GM18868 (cell line): ENCODE measurements at regions not wholly inside any gene's neighbourhood (a gene's known extent, or its start where the extent isn't known, plus 50 kb on each side); places are given as distances from the start of the nearest gene placed in this dataset.
"Not testable (repeated sequence)": the region's sequence is repeated elsewhere in the genome, so short reads cannot be mapped to it uniquely, and the experiment has no call there.

Source experiments
- ATAC-seq: cut with Tn5 transposase; IDR thresholded peaks from one replicate; pipeline ENCODE4 v1.9.1; 2021; ENCODE audit warnings: mild to moderate bottlenecking, moderate library complexity; ENCODE audit not compliant: unreplicated experiment

DNA sequence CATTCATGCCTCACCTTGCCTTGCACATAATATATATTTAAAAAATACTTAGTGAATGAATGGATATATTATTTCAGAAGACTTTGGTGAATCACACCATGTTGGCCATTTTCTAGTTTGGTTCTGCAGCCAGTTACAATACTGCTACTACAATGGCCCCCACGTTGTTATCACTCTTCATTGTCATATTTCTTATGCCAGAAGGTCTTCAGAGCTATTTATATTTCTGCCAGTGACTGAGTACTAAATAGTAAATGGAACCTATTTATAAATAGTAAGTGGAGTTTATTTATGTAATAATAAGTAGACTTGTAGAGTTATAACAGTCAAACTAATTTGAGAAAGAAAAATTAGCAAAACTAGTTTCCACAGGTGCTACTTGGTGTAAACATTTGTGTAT lies 516.6 kb upstream of the SYT4 start:
- ATAC-seq, result no peak

DNA sequence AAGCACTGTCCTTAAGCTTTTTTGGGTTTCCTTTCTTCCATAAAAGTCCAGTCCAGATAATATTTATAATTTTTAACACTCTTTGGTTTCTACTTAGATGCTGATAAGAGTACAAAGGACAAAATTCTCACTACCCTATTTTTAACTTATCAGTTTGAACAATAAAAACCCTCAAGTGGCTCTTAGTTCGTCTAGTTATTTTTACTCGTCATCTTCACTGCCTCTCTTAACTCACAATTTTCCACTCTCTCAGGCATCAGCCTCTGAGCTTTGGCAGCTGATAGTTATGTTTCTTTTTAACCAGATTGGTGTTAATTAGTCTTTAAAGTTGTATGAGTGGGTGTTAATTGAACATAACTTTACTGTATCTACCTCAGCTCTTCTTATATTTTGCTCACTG lies 517.1 kb upstream of the SYT4 start:
- no peak for ATAC-seq

DNA sequence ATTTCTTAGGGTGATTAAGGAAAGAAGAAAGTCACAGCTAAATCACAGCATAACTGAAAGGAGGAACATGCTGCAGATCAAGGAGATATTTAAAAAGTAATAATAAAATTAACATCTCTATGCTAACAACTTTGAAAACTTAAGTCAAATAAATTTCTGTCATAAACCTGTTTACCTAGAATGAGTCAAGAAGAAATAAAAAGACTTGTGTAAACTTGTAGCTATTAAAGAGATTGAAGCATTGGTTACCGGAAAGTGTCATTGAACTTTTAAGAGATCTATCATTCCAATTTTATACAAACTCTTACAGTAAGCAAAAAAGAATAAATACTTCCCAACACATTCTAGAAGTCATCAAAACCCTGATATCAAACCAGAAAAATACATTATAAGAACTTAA lies 520.1 kb upstream of the SYT4 start:
- no peak for ATAC-seq

DNA sequence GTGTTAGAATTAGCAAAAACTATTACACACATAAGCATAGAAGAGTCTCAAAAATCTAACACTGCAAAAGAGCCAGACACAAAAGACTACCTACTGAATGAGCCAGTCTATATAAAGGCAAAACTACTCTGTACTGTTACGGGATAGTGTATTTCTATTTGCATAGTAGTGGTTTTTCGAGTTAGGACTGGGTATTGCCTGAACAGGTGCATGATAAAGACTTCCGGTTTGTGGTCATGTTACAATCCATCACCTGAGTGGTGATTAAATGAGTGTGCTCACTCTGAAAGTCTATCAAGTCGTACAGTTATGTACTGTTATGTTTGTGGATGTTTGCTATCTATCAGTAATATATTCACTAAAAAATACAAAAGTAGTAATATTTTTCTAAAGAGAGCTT lies 523.3 kb upstream of the SYT4 start:
- ATAC-seq, result peak; percentile 56

DNA sequence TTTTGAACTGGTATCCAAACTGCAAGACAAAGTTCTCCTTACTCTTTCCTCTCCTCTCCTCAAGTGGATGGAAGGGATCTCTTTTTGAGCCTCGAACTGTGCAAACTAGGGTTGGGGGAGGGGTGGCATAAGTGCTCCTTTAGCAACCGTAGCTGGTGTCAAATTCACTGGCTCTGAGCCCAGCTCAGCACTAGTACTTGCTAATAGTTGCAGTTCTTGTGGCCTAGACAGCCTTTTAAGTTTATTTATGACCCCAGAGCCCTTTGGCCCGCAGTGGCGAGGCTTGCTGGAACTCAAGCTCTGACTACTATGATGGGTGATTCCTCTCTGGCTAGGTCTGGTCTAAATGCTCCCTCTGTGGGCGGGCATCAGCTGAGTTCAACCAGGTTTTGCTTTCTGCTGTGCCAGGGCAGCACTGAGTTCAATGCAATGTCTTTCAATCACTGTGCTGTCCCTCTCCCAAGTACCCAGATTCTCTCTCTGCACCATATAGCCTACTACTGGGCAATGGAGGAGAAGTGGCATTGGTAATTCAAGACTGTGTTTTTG lies 528.4 kb upstream of the SYT4 start:
- ATAC-seq, result no peak

DNA sequence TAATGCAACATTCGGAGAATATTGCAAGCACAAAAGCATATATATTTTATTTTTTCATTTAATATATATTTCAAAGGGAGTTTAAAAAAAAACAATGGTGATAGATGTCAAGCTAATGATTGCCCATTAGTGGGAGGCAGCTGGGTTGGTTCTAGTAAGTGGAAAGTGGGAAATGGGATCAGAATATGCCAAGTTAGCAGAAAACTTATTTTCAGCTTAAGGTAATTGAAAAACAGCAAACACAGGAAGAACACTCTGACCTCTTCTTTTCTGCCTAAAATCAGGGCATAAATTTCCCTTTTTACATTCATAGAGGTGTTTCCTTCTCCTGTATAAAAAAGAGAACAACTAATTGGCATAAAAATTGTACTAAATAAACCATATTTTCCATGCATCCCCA lies 535.3 kb upstream of the SYT4 start:
- ATAC-seq, result no peak

DNA sequence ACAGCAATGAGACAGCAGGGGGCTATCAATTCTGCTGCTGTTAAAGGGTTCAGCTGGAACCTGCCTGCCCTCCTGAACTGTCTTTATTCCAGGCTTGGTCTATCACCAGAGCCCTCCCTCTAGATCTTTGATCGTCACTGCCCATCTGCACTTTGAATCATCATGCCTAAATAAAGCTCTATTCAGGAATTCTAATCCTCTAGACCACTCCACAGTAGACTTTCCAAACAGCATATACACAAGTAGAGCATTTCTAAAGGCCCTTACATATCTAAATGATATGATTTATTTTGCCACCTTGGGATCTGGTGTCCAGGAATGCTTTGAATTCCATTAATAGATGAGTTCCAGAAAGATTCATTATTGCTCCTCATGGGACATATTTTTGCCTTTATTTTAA lies 542.1 kb upstream of the SYT4 start:
- ATAC-seq, result no peak

DNA sequence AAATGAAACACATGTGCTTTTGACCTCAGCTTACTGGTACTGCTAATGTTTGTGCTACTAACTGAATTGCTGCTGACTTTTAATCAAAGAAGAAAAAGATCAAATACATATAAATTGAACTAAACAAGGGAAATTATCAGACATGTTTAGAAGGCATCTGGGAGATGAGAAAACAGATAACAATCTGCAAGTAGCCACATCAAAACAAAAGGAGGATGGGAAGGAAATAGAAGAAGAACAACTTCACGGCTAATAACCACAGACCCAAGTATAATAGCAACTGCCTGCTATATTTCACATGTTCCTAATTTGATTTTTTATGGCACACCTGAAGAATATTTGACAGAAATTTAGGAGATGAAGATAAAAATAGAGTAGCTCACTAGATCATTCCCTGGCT lies 542.6 kb upstream of the SYT4 start:
- no peak for ATAC-seq

DNA sequence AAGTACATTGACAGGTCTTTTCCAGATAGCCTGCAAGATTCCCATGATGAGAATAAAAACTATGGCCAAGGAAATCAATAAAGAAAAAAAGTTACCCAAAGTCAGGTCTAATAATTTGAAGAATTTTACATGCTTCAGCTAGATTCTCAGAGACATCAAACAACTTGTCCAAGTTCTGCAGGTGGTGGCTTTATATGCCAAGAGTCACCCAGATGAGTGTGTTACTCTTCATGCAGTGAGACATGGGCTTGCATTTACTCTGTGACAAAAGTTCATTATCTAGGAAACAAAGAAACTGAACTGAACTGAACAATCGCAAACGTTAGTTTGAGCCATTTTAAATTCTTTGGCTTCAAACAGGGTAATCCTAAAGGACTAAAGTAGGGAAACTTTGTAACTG lies 548.5 kb upstream of the SYT4 start:
- ATAC-seq, result no peak

DNA sequence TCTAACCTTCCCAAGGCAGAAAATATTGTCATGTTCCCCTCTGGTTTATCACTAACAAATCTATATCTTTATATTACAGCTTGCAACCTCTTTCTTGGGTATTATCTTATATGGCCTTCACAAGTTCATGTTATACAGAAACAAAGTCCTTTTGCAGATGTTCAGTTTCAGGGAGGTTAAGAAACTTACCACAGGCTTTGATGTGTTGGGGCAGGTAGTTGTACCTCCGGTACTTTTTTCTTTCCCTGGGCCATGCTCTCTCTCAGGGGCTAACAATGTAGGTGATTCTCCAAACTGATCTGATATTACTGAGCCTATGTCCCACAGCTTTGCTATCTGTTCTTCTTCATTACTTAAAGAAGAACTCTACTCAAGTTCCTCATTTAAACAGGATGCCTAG lies 548.9 kb upstream of the SYT4 start:
- no peak for ATAC-seq

DNA sequence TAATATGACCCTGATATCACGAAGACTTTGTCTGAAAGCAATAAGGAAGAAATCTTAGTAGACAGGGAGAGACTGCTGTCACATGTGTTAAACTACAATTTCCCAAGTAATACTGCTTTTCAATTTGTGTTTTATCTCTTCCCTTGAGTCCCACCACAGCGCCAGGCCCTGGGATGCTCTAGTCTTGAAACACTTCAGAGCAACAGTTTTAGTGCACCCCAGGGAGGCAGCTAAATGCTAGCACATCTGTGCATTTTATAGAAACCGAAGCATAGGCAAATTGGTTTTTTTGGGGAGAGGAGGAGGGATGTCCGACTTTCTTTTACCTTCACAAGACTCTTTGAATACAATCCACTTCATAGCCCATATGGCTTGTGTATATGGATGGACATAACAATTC lies 550.0 kb upstream of the SYT4 start:
- ATAC-seq, result no peak

DNA sequence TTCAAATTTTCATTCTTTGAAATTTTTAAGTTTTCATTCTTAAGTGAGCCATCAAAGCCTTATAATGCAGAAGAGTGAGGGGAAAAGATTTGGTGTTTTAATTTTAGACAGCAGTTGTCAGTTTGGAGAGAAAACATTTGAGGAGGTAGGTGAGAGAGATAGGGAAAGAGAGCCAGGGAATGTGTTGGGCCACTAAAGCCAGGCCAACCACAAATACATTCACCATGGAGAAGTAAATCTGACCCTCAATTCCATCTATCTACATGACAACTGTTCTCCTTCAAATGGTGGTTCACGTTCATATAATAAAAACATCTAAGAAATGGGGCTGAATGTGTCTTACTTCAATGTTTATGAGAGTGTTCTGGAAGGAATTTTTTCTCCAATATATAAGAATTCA lies 553.0 kb upstream of the SYT4 start:
- ATAC-seq, result no peak

DNA sequence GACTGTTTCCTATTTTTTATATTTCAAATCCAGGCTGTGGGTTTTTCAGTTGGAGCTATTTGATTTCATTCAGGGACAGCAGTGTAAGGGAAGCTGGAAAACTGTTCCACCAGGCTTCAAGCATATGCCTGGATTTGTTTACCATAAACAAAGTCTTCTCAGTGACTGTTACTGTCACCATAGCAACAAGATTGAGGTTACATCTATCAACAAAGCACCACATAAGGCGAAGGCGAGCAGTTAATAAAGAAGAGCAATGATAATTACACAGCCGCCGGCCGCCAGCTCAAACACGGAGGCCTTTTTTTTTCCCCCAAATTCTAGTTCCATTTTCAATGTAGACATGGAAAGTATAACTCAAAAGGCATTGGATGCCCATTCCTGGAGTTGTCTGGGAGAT lies 553.7 kb upstream of the SYT4 start:
- no peak for ATAC-seq

DNA sequence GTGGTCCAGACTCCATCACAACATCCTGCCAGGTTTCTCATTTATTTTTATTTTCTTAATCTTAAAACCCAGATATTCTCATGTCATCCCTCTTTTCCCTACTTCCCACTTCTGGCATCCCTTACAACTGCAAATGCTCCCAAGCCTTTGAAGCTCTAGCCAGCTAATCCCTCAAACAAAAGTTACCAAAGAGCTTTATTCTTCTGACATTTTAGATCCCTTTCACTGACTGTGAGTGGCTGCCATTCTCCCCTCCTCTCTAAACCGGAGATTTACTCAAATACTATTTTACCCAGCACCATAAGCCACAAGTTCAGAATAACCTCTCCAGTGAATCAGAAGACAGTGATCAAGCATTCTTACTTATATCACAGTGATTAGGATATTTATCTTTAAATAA lies 569.0 kb upstream of the SYT4 start:
- ATAC-seq, result no peak

DNA sequence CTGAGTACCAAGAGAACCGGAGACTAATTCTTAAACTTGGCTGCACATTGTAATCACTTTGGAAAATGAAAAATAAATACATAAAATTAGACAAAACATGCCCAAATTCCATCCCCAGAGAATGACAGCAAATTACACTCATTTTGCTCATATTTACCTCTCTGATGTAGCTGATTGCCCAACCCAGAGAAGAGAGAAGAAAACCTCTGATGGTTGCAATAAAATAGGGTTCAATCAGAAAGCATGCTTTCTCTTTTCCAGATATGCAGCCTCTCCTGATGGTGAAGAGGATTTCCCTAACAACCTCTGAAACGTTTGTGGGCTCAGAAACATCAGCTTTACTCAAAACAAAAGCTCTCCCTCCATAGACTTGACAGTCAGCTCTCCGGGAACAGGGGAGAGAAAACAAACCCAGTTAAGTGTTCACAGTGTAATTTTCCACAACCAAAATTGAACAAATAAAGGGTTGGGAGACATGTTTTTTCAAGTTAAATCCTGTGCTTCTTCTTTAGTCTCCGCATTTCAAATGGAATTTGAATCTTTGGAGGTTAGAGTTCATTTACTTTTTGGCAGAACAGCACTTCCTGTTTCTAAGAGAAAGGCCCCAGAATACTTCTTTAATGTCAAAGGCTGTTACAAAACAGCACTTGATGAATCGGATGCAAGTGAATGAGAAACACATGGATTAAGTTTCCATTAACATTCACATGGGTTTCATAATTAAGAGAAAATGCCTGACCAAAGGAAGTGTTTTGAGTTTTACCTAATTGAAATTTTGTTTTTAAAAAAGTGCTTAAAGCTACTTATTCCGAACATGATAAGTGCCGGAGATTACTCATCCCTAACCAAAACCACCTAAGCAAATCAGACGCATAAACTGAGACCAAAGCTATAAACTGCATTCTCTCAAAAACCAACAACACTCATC lies 570.1 kb upstream of the SYT4 start:
- ATAC-seq, result no peak

DNA sequence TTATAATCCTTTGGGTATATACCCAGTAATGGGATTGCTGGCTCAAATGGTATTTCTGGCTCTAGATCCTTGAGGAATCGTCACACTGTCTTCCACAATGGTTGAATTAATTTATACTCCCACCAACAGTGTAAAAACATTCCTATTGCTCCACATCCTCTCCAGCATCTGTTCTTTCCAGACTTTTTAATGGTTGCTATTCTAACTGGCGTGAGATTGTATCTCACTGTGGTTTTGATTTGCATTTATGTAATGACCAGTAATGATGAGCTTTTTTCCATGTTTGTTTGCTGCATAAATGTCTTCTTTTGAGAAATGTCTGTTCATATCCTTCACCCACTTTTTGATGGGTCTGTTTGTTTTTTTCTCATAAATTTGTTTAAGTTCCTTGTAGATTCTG lies 572.5 kb upstream of the SYT4 start:
- not testable (repeated sequence) for ATAC-seq

DNA sequence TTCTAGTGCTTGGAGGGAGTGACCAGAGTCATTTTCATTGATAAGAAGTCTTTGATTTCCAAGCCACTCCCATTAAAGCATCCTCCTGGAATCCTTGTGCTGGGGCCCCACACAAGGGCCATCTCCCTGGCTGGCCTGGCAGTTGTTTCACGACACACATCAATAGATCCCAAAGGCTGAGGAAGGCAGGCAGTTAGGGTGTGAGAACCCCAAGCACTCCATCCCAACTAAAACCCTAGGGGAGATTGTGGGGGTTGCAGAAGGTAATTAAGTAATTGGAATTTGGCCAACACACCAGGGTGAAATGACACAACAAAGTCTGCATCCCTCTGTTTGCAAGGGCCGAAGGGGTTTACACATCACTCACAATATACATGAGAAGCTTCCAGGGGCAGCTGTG lies 578.1 kb upstream of the SYT4 start:
- ATAC-seq, result no peak

DNA sequence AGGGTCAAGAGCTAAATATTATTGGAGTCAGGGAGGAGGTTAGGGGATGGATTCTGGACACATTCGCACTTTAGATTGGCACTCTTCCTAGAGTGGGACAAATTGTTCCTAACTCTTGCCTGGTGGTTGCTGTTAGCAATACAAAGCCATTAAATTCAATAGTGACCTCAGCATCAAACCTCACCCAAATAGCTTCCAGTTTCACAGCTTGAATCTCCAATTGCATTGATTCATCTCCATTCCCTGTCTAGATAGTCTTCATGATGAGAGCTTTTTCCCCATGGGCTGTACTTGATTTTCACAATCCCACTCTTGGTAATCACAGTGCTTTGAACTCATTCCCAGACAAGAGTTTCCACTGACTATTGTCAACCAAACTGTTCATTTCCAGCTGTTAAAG lies 585.9 kb upstream of the SYT4 start:
- no peak for ATAC-seq

DNA sequence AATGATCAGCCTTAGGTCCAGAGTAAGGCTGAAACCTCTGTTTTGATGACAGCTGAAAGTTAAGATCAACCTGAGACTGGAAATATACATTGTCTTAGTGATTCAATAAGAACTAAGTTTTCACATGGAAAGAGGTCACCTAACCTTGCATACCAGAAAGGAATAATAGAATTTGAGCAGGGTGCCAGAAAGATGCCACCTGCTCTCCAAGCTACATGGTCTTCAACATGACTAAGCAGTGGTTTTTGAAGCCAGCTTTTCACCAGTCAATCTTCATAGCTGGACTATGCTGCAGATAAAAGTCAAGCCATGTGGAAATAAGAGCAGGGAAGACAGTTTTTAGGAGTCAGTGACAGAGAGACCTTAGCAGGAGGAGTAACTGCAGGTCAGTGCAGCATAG lies 589.4 kb upstream of the SYT4 start:
- no peak for ATAC-seq

DNA sequence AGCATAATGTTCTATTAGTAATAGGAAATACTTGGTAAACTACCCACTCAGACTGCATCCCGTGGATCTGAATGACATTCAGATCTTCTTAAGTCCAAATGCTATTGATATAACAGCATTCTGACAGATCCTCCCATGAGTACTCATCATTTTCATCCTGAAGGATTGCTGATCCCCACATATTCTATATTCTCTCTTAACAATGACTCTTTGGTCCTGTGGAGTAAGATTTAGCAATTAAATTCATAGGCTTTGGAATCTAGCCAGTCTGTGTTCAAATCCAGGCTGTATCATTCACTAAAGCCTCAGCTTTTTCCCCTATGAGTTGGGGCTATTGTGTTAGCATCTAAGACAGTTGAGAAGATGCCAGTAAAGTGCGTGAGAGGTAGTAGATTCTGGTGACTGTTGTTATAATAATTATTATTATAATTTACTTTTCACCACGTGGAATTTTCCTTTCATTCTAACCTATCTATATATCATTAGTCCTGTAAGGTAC lies 591.3 kb upstream of the SYT4 start:
- no peak for ATAC-seq

DNA sequence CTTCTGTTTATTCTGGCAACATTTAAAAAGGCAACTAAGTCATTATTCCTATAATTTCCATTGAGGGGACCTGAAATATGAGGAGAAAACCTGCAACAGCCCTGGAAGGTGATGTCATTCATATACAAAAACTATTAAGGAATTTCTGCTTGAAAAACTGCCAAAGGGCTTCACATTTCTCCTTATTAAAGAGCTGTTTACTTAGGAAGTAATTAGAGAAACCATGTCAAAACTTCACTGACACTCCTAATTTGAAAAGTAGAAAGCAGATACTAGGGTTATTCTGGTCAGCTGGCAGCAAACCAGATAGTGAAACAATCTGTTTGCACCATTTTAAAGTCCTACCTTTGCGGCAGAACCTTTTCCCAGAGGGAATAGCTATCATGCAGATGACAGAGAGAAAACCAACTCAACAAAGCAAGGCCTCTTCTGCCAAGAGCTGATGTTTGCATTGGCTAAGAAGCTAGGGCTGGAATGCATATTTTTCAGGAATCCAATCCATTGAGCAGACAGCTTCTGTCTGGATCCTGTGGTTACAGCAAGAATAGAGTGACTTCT lies 592.2 kb upstream of the SYT4 start:
- ATAC-seq, result no peak

DNA sequence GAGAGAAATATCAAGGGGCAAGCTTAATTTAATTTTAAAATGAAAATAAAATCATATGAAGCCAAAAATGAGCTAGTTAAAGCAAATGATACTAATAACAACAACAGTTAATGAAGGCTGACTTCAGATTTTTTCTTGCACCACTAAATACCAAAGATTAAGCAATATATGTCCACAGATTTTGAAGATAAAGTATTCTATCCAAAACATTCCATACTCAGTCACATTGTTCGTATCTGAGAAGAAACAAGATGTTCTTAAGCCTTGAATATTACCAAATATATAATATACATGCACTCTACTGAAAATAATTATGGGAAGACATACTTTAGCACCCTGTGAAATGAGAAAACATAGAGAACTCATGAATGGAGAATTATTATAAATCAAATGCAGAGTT lies 593.3 kb upstream of the SYT4 start:
- no peak for ATAC-seq
